Fibroblast of peridontal ligament (primary cell): ENCODE measurements at regions not wholly inside any gene's neighbourhood (a gene's known extent, or its start where the extent isn't known, plus 50 kb on each side); places are given as distances from the start of the nearest gene placed in this dataset.
A peak's percentile ranks its signal among the peaks of the same experiment; 100 is the strongest.

ENCODE experiments used
- DNase-seq: peaks from one replicate; pipeline ENCODE4 v3.0.0-alpha.2; 2010; ENCODE audit errors: extremely low read depth

DNA sequence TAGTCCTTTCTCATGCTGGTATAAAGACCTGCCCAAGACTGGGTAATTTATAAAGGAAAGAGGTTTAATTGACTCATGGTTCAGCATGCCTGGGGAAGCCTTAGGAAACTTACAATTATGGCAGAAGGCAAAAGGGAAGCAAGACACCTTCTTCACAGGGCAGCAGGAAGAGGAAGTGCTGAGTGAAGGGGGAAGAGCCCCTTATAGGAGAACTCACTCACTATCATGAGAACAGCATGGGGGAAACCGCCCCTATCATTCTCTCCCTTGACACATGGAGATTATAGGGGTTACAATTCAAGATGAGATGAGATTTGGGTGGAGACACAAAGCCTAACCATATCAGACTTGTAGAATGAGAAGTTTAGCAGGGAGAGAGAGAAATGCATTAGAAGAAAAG is 373.3 kb upstream of the DIAPH2 start:
- no peak for DNase-seq

DNA sequence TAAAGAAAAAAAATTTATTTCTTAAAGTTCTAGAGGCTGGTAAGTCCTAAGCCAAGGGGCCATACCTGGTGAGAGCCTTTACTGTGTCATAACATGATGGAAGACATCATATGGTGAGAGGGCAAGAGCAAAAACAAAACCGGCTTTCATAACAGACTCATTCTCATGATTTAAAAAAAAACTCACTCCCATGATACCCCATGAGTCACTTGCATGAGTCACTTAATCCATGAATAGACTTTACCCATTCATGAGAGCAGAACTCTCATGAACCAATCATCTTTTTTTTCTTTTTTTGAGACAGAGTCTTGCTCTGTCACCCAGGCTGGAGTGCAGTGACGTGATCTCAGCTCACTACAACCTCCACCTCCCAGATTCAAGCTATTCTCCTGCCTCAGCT is 369.7 kb upstream of the DIAPH2 start:
- peak; percentile 43 for DNase-seq

DNA sequence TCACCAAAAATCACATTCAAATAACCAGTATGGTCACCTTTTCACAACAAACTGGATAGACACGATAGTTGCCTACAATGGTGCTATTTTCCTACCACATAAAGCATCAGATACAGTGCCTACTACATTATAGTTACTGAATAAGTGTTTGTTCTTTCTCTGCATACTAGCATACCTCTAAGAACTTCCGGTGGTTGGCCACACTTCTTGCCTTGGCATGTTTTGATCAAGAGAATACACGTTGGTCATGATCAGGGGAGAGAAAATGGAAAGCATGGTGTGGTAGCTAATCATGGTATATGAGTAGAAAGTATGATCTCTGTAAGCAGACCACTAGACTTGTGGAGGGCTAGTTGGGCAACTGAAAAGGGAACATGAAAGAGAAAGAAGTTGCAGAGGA is 322.8 kb upstream of the DIAPH2 start:
- no peak for DNase-seq

DNA sequence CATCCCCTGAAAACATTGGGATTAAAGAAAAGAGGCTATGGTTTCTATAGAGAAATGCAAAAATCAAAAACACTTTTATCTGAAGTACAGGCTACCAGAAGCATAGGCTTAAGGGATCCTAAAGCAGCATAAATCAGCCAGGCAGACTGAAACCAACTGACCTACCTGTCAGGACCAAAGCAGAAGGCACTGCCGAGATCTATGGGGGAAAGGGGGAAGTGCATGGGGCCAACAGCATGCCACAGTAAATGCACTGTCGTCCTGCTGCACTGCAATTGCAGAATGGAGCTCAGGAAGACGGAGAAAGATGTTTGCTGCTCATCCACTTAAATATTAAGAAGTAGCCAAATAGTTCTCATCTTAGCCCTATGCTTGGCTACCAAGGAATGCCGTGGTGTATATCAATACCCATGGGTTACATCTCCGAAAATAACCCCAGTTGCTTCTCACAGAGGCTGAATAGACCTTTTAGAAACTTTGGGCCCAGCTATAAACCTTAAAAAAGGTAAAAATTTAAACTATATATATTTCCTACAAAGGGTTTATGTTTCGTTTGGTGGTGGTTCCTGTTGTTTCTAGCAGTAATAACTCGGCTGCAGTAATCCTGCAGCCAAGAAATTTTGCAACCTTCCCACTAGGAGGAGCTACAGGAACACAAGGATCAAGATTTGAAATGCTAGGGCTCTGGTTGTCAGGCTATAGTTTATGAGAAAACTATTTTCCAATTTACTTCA is 312.2 kb upstream of the DIAPH2 start:
- DNase-seq = peak; percentile 77

DNA sequence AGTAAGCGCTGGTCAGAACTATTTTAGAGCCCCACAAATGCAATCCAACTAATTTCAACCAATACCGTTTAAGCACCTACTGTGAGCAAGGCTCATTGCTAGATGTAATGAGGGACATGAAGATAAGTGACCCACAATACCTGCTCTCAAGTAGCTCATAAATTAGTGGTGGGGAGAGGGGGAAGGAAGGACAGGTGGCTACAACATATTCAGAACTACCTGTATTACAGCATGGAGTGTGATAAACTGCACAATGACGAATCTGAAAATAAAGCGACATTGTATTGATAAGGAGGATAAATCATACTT is 311.6 kb upstream of the DIAPH2 start:
- no peak for DNase-seq

DNA sequence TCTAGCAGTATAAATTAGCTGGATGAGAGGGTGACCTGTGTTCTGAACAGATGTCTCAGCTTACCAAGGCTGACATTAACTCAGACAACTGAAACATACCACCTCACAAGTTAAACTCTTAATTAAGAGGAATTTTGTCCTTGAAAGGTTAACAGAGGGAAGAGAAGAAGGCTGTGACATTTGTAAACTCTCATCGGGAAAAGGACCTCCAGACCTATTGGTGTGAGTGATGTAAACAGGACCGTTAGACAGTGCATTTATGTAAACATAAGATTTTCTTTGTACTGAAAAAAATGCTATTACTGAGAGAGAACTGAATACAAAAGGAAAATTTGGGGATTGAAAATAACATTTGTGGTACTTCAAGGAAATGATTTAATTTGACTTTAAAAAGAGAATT is 308.4 kb upstream of the DIAPH2 start:
- no peak for DNase-seq

DNA sequence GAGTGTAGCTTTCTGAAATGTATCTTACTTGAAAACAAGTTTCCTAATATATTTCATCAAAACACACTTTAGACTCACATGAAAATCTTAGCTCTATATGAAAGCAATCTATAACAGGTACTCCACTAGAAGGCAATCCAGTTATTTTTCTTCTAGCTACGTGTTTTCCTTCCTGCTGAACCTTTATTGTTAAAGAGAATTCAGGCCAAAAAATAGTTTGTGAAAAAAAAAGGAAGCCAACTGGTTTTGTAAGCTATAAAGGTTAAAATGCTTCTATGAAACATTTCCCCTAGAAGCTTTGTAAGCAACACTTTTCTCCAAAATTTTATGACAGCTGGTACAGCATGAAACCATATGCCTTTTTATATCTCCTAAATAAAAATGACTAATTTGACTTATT is 304.7 kb upstream of the DIAPH2 start:
- DNase-seq = no peak

DNA sequence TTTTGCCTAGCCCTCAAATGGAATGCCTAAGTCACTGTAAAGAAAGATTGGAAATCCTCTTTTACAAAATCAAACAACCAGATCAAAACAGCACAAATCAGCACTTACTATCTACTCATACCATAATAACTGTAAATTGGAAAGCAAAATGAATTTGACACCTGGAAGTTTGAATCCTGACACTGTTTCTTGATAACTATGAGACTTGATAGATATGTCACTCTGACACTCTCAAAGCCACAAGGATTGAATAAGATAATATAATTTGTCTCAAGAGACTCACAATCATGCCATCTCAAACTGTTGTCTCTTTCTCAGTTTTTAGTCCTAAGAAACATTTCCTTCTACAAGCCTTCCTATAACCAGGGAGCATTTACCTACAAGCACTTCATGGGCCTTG is 302.6 kb upstream of the DIAPH2 start:
- DNase-seq = no peak

DNA sequence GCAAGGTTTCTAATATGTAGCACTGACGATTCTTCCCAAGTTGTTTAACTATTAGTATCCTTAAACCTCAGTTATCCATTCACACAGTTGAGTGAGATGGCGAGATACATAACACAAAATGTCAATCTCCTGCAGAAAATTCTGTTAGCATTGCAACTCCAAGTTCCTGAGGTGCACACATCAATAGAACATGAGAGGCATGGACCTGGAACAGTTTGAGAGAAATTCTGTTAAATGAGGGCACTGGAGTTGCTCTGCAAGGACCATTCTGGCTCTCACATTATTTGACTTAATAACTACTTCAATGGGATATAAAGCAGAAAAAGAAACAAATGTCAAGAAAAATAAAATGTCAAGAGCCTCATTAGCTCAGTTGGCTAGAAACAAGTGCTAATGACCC is 301.2 kb upstream of the DIAPH2 start:
- no peak for DNase-seq

DNA sequence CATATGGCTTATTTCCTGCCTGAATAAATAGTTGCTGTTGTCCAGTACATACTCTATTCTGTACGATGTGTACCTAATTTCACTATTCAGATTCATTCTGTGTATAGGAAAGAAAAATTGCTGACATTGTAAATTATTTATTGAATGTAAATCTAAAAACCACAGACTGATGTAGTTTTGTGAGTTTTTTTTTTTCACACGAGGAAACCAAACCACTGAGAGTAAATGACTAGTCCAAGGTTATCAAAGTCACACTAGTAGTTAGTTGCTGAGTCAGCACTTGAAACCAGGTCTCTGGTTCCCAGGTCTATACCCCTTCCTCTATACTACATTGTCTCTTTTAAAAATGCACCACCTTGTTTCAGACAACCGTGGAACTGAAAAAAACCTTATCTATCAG is 298.3 kb upstream of the DIAPH2 start:
- DNase-seq = no peak

DNA sequence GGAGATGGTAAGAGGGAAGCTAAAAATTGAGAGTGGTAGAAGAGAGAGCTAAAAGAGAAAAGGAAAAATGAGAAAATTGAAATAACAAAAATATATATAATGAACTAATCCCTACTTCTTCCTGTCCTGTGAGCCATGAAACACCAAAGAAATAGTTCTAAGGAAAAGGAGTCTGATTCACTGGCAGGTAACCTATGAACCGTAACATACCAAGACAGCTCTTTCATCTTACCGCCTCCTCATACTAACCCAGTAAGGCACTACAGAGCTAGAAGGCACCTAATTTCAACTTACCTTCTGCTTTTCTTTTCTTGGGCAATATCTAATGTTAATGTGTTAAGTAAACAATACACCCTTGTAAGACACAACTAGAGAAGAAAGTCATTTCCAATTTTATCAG is 297.7 kb upstream of the DIAPH2 start:
- no peak for DNase-seq

DNA sequence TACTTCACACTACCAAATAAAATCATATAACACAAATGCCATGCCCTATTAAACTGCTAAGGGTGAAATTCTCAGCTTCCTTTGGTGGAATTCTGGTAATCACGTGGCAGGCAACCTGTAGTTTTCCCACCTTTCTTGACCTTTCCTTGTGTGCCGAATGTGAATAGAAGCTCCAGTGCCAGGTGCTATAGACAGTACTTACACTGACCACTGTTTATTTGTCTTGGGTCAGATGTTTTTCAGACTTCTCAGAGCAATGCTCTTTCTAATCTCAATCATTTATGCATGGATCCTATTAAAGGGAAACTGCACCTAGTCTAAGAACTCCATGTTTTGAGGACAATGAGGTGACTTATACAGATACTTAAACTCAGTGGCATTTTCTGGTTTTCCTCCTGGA is 296.8 kb upstream of the DIAPH2 start:
- DNase-seq = no peak

DNA sequence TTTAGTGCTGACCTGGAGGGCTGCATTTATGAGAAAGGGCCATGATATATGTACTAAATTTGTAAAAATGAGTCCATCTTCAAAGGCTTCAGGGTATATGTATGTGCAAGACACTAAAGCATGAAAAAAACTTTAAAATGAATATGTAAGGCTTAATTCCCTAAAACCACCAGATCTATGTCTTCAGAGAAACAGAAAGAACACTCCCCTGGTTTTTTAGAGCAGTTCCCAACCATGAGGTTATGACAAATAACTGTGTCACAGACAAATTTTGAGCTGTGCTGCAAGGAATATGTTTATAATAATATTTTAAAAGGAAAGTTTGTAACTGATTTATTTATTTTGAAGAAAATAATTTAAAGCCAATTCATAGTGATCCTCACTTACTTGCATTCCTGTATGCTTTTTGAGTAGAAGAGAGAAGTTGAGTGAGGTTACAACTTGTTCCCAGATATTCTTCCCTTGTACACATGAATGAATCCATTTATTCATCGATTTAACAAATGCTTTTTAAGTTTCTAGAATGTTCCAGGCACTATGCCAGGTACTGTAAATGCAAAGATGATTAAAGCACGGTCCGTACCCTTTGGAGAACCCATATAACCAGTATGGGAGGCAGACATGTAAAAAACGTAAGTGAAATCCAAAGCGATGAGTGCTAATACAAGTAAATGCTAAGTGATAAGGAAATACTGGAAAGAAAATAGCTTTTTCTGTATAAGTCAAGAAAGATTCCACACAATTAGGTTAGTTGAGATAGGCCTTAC is 295.2 kb upstream of the DIAPH2 start:
- no peak for DNase-seq

DNA sequence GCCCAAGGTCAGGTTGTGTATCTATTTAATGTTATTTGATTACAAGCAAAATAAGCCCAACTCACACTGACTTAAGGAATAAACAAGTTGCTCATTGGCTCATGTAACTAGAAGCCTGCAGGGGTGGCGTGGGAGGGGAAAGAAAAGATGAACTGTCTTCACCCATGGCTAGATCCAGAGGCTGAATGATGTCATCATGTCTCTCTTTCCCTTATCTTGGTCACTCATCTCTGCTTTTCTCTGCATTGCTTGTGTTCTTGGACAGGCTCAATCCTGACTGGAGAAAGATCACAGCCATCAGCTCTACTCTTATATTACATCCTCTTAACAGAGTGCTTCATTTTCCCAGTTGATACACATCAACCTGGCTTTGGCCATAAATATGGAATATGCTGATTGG is 290.0 kb upstream of the DIAPH2 start:
- no peak for DNase-seq

DNA sequence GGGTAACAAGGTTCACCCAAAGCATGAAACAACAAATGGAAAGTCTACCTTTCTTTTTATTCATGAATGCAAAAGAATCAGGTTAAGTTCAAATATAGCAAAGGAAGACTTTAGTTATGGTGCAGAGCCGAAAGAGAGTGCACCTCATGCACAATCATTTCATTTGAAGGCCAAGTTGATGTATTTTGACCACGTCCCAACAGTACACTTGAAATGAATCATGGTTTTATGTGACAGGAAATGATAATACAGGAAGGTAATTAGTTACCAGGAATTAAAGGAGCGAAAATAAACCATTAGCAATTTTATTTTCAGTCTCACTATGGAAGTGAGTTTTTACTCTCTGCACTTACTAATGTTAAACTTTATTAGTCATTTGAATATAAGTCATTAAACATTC is 281.2 kb upstream of the DIAPH2 start:
- DNase-seq = no peak

DNA sequence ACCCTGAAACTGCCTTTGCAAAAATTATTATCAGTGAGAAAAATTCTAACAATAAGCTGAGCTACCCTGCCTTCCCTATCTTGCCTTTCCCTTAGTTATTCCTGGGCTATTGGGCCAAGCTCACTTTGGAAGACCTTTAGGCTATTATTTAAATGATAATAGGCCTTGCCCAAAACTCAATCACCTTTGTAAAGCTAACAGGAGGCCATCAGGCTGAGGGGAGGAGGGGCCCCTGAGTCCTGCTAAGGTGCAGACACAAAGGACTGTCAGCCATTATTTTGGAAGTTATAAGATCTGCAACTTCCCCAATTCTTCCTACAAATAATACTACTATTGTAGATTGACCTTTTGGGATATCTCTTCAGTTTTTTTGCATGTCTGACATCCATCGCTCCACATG is 278.8 kb upstream of the DIAPH2 start:
- no peak for DNase-seq

DNA sequence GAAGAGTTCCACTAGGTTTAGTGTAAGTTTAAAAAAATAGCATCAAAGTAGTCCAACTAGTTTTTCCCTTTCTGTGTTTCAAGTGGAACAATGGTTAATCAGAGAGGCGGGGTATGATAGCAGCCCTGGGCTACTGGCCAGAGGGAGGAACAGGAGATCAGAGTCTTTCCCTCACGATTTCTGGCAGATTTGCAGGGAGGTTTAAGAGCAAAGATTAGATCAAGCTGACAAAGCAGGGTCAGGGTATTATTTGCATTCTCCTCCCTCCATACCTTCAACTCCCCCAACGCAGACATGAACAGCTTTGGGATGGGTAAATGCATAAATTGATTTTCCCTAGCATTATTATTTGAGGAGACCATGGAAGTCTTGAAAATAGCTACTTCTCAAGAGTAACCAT is 277.6 kb upstream of the DIAPH2 start:
- peak; percentile 57 for DNase-seq

DNA sequence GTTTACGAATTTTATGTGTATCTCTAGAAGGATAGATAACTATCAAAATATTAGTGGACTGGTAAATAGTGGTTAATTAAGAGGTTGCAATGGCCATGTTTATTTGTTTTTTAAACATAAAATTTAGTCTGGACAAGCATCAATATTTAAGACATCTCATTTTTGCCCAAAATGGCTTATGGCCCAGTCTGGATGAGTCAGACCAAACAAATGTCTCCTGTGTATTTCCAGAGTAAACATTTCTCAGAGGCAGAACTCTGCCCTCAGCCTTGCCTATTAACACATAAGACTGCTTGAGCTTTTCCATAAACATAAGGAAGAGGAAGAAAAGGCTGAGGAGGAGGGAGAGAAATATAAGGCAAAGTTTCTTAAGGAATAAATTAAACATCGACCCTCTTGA is 277.1 kb upstream of the DIAPH2 start:
- peak; percentile 84 for DNase-seq

DNA sequence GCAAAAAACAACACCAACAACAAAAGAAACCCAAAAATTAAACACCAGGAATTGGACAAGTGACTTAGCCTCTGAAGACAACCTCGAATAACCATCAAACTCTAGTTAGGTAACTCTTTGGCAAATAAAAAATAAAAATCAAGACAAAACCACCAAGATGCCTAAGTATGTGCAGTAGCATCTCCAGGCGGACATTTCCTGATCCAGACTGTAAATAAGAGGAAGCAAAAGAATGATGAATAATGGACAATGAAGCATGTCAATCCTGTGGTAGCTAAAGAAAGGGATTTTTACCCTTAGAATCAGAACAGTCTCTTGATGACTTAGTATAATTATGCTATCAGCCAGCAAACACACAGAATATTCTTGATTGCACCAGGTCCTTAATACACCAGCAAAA is 276.7 kb upstream of the DIAPH2 start:
- DNase-seq = no peak

DNA sequence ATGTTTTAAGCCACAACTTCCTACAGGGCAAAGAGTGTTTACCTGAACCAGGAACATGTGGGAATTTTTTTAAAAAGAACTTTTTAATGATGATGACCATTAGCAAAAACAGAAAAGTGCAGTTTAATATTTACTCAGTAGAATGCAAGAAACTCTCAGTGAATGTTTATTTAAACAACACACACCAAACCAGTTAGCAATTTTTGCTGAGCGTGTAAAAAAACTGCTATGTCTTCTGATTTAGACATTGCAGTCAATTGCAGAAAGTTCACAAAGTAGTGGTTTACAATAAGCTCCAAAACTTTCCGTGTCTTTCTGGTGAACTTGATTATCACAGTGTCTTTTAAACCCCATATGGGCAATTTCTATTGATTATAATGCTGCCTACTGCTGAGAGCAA is 273.7 kb upstream of the DIAPH2 start:
- peak; percentile 35 for DNase-seq

DNA sequence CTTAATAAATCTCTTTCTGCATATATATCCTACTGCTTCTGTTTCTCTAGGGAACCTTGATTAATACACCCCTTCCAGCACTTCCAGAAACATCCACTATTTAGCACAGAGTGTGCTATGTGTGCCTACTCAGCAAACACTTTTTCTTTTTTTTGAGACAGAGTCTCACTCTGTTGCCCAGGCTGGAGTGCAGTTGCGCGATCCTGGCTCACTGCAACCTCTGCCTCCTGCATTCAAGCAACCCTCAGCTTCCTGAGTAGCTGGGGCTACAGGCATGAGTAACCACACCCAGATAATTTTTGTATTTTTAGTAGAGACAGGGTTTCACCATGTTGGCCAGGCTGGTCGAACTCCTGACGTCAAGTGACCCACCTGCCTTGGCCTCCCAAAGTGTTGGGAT is 266.9 kb upstream of the DIAPH2 start:
- no peak for DNase-seq

DNA sequence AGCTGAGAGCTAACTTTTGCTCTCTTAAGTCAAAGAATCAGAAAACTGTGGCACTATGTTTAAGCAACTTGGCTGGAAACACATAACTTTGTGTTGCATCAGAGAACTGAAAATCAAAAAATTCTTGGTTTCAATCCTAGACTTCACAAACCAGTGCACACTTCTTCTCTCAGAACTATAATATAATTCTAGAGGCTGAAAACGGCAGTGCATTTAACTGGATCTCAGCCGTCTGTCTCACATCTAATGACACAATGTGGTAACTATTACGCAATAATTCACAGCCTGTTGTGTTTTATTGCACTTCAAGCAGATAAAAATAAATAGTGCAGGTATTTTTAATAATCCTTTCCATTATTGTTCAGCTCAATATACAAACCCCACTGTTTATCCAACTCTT is 260.6 kb upstream of the DIAPH2 start:
- peak; percentile 60 for DNase-seq

DNA sequence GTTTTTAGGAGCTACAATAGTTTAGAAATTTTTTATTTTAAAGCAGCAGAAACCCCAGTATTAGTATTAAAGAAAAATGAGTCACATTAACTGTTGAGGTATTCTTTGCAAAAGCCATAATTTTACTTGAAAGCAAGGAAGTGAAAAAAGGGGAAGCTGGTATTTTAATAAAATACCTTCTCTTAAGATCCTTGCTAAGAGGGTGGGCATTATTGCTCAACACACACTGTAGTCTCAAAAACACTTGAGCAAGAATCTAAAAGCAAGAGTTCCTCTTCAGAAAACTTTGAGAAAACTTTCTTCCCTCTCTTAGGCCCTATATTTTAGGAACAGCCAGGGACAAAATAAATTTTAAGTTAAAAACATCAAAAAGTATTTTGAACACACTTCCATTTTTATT is 259.4 kb upstream of the DIAPH2 start:
- no peak for DNase-seq
